Psoas muscle (tissue), 7 donors: ENCODE measurements at regions not wholly inside any gene's neighbourhood (a gene's known extent, or its start where the extent isn't known, plus 50 kb on each side); places are given as distances from the start of the nearest gene placed in this dataset.
"Not testable (repeated sequence)": the region's sequence is repeated elsewhere in the genome, so short reads cannot be mapped to it uniquely, and the experiment has no call there.

Experiments used
- ATAC-seq, 4 donors: fragments of 200-7000 bp; cut with Tn5 transposase; one replicate each; pipeline ENCODE4 v1.9.1; 2020; ENCODE audit warnings: moderate library complexity in 3 of 4, mild to moderate bottlenecking in 2 of 4
- DNase-seq, 2 donors: peaks; one replicate each; pipeline ENCODE4 v3.0.0-alpha.2; 2020
- H3K27ac ChIP-seq: fragments of 200-600 bp; one replicate; pipeline ENCODE4 v1.8.0; 2022
- H3K27me3 ChIP-seq, 3 donors: fragments of 200-600 bp in 1 of 3; one replicate each; pipeline versions ENCODE4 v1.6.1 to v1.8.0; 2013 to 2022; ENCODE audit warnings: low read length in 2 of 3, mild to moderate bottlenecking in 2 of 3, moderate library complexity in 1 of 3; ENCODE audit not compliant: insufficient read depth in 3 of 3
- H3K36me3 ChIP-seq, 2 donors: fragments of 200-600 bp in 1 of 2; one replicate each; pipeline versions ENCODE4 v1.6.1 to v1.8.0; 2013 to 2022; ENCODE audit warnings: low read depth in 1 of 2, mild to moderate bottlenecking in 1 of 2, moderate library complexity in 1 of 2; ENCODE audit not compliant: insufficient read depth in 1 of 2
- H3K4me1 ChIP-seq: fragments of 200-600 bp; one replicate; pipeline ENCODE4 v1.8.0; 2022
- H3K4me3 ChIP-seq: fragments of 200-600 bp; one replicate; pipeline ENCODE4 v1.8.0; 2022; ENCODE audit warnings: mild to moderate bottlenecking
- H3K9me3 ChIP-seq: fragments of 200-600 bp; one replicate; pipeline ENCODE4 v1.8.0; 2022
- WGBS, 3 donors: extraction: QIAGEN DNeasy Blood & Tissue Kit; methylation state at CpG; one replicate each; pipeline versions ENCODE4 v1.1.6 to v1.1.7; 2013; 5-methylcytosine and 5-hydroxymethylcytosine counted together
- intact Hi-C, 2 donors: fragments of 100-400 bp; cut with DNase I; formaldehyde crosslinking; loops; one replicate each; pipeline versions ENCODE4 v1.11.0 to v1.14.2; 2022
- TF ChIP-seq, protein P1 (sequence below): fragments of 200-600 bp; IDR thresholded peaks from one replicate; pipeline ENCODE4 v1.8.0; 2022; ENCODE audit warnings: antibody characterized with exemption
- donor health status: healthy with polysubstance abuse.
- donor health status: DM: no; HTN: no; CAD: no; lungs with moderate emphysema.
- donor health status: Bipolar disorder and iron deficiency.
- donor health status: healthy.
- donor health status: DM: yes; HTN: yes; CAD: no.
- donor health status: DM: no; HTN: no; CAD: no.
- donor health status: DM: yes; HTN: yes; CAD: no.

GRCh38 chr4:71882113-71882841 lies 98.4 kb upstream of the GC start:
- TF ChIP-seq, protein P1, sequence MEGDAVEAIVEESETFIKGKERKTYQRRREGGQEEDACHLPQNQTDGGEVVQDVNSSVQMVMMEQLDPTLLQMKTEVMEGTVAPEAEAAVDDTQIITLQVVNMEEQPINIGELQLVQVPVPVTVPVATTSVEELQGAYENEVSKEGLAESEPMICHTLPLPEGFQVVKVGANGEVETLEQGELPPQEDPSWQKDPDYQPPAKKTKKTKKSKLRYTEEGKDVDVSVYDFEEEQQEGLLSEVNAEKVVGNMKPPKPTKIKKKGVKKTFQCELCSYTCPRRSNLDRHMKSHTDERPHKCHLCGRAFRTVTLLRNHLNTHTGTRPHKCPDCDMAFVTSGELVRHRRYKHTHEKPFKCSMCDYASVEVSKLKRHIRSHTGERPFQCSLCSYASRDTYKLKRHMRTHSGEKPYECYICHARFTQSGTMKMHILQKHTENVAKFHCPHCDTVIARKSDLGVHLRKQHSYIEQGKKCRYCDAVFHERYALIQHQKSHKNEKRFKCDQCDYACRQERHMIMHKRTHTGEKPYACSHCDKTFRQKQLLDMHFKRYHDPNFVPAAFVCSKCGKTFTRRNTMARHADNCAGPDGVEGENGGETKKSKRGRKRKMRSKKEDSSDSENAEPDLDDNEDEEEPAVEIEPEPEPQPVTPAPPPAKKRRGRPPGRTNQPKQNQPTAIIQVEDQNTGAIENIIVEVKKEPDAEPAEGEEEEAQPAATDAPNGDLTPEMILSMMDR: no peak
- DNase-seq: no peak
- Histone ChIP-seq H3K27ac (no peak overlapping the region), H3K4me1 (no peaks in the 10 kb centered on the region), H3K36me3 (no peaks in the 10 kb centered on the region), H3K9me3 (no peaks in the 10 kb centered on the region), H3K4me3 (no peak overlapping the region), H3K27me3 (no peaks in the 10 kb centered on the region)
- intact Hi-C loops: no loop called here
- WGBS, 3 donors: 77 to 84% (median 79%) methylated on average over 6 of the region's 6 CpGs
- ATAC-seq: no peak

DNA sequence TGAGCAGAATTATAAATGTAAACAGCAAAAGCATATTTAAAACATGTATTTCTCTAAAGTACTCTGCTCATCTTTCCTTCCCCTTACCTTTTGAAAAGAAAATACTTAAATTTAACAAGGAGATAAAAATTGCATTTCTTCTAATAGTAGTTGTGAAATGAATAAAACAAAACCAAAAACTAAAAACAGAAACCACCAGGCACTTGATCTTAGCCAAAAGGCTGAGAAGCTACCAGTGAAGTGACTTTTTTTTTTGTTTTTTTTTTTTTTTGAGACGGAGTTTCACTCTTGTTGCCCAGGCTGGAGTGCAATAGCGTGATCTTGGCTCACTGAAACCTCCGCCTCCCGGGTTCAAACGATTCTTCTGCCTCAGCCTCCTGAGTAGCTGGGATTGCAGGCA lies 116.5 kb upstream of the GC start:
- 77 to 97% (median 86%) methylated on average over 5 of the region's 5 CpGs for WGBS, 3 donors

GRCh38 chr4:71905594-71905993 lies 121.7 kb upstream of the GC start:
- H3K9me3 ChIP-seq, H3K36me3 ChIP-seq, DNase-seq, H3K4me1 ChIP-seq, H3K27me3 ChIP-seq, H3K27ac ChIP-seq, ATAC-seq, H3K4me3 ChIP-seq: not testable (repeated sequence)
- intact Hi-C loops: loop anchor here in 1 of 2 donors (10.0 kb wide), 1 partner anchor 291 kb away; no protein-coding TSS in a partner anchor
- 91 to 96% (median 96%) methylated on average over 1 of the region's 1 CpG for WGBS, 3 donors

More for the DNA sequence above, 116.5 kb upstream of the GC start:
- H3K4me1 ChIP-seq, H3K27me3 ChIP-seq, H3K27ac ChIP-seq, H3K9me3 ChIP-seq, DNase-seq, H3K36me3 ChIP-seq, H3K4me3 ChIP-seq, ATAC-seq: not testable (repeated sequence)
- intact Hi-C loops: loop anchor here in 1 of 2 donors (10.0 kb wide), 1 partner anchor 286 kb away; no protein-coding TSS in a partner anchor

DNA sequence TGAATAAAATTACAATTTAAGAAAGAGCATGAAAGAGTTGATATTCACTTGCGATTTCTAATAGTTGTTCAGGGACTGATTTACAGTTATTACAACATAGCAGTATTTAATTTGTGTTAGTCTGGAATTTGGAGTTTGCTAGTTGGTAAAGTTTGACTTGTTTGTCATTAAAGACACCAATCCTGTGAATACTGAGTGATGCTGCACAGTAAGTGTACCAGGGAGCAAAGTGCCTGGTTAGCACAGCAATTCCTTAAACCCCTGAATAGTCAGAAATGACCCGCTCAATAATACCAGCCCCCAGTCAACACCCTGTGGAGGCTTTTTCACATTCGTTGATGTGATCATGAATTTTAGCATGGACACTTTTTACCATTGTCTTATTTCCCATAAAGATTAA lies 122.2 kb upstream of the GC start:
- Histone ChIP-seq H3K27me3 (no peaks in the 10 kb centered on the region), H3K4me3 (no peak overlapping the region), H3K36me3 (no peaks in the 10 kb centered on the region), H3K9me3 (no peaks in the 10 kb centered on the region), H3K27ac (no peak overlapping the region), H3K4me1 (no peaks in the 10 kb centered on the region)
- DNase-seq: no peak
- intact Hi-C loops: loop anchor here in 1 of 2 donors (10.0 kb wide), 1 partner anchor 291 kb away; no protein-coding TSS in a partner anchor
- TF ChIP-seq, protein P1: no peak
- ATAC-seq: no peak
- 86 to 90% (median 89%) methylated on average over 3 of the region's 3 CpGs for WGBS, 3 donors

GRCh38 chr4:71907071-71907470 lies 123.2 kb upstream of the GC start:
- WGBS, 3 donors: 60 to 69% (median 61%) methylated on average over 4 of the region's 4 CpGs
- no peaks in the 10 kb centered on the region for H3K27me3 ChIP-seq
- H3K27ac ChIP-seq: no peak overlapping the region
- no peaks in the 10 kb centered on the region for H3K4me1 ChIP-seq
- intact Hi-C loops: loop anchor here in 1 of 2 donors (10.0 kb wide), 1 partner anchor 292 kb away; no protein-coding TSS in a partner anchor
- DNase-seq (no peak), ATAC-seq (no peak)
- no peaks in the 10 kb centered on the region for H3K36me3 ChIP-seq
- TF ChIP-seq, protein P1: no peak
- H3K9me3 ChIP-seq: no peaks in the 10 kb centered on the region
- H3K4me3 ChIP-seq: no peak overlapping the region
